ENCODE measurements at regions not wholly inside any gene's neighbourhood (a gene's known extent, or its start where the extent isn't known, plus 50 kb on each side); places are given as distances from the start of the nearest gene placed in this dataset.

DNA sequence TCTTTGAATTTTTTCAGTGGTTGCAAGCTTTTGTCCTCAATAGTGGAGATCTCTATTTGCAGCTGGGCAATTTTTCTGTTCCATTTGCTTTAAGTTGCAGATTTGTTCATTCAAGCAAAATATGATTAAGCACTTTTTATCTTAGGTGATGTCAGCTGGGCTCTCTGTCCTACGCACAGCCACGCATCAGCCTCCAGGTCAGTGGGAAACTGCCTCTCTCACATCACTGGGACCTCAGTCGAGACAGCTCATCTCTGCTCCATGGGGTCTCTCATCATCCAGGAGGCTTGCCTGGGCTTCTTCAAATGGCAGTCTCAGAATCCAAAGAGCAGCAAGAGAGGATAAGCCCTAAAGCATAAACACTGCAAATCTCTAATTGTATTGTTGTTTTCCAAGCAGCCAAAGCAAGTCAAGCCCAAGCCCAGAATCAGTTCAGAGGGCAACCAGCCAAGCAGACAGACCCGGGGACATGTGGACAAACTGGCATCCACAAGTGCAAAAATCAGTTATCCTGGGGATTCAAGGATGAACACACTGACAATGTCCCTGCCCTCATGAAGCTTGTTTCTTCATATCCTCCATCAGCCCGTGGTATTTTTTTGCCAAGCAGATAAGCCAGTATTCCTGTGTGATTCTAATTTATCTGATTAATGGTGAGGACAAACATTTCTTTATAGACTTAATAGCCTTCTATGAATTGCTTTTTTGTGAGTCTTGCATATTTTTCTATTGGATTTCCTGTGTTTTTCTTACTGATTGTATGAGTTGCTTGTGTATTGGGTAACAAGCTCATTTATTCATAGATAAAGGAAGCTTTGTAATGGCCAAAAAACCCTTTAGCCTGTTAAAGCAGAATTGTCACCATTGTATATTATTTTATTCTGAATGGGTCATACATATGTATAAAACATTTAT, 262.5 kb downstream of the GXYLT1 start:
- Histone ChIP-seq H2BK120ac (ENCODE audit: insufficient read depth, low read length, poor library complexity) (no peak overlapping the region), H3K79me2 (ENCODE audit: control insufficient read depth, insufficient read depth, low read length, poor library complexity) (no peaks in the 10 kb centered on the region), H2AFZ (ENCODE audit: insufficient read depth, low read length, poor library complexity) (no peak overlapping the region), H3K14ac (ENCODE audit: low read length) (no peak overlapping the region), H4K91ac (ENCODE audit: low read depth, low read length) (no peak overlapping the region), H3K36me3 (ENCODE audit: control insufficient read depth in 1 of 2, insufficient read depth in 2 of 2, low read length in 2 of 2) (no peaks in the 10 kb centered on the region), H2AK5ac (ENCODE audit: low read length) (no peak overlapping the region), H2BK5ac (ENCODE audit: low read depth, low read length, poor library complexity) (no peak overlapping the region), H3K27ac (ENCODE audit: low read depth, low read length) (no peak overlapping the region), H3K9me3 (ENCODE audit: insufficient read depth, low read depth, low read length) (no peaks in the 10 kb centered on the region), H3K79me1 (ENCODE audit: low read length) (no peaks in the 10 kb centered on the region), H3K27me3 (ENCODE audit: insufficient read depth, low read length) (no peaks in the 10 kb centered on the region), H3K18ac (ENCODE audit: low read length) (no peak overlapping the region), H3K4ac (ENCODE audit: low read depth, low read length) (no peak overlapping the region), H3K9ac (ENCODE audit: low read length) (no peak overlapping the region), H3K4me3 (ENCODE audit: low read depth, low read length) (no peak overlapping the region), H3K4me1 (ENCODE audit: control insufficient read depth in 1 of 2, insufficient read depth in 2 of 2, low read length in 2 of 2) (no peaks in the 10 kb centered on the region), H4K8ac (ENCODE audit: low read depth, low read length) (no peak overlapping the region), H2BK12ac (ENCODE audit: low read length) (no peak overlapping the region), H3K4me2 (ENCODE audit: low read length) (no peak overlapping the region), H4K12ac (ENCODE audit: low read depth, low read length) (no peak overlapping the region), H3K23ac (ENCODE audit: low read length) (no peak overlapping the region)
- WGBS (ENCODE audit: extremely low coverage, insufficient coverage, insufficient read length), result no CpG with 5 or more reads among the region's 5 CpGs
- DNase-seq, result no peak

DNA sequence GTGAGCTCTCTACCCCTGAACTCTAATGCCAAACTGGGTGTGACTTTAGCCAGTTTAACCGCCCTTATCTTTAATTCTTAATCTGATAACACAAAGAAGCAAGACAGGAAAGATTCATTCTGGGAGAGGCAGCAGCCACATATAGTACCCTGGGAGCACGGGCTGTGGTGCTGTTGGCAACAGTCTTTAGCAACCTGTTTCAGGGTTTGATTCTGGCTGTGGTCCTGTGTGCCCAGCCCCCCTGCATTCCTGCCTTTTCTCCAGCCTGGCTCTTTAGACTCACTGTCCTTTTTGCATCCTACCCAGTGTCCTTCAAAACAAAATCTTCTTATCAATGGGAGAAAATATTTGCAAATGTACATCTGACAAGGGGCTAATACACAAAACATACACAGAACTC, 275.2 kb downstream of the GXYLT1 start:
- Histone ChIP-seq H3K4ac (ENCODE audit: low read depth, low read length) (no peak overlapping the region), H3K79me1 (ENCODE audit: low read length) (no peaks in the 10 kb centered on the region)
- WGBS (ENCODE audit: extremely low coverage, insufficient coverage, insufficient read length), result no CpG with 5 or more reads among the region's 2 CpGs

DNA sequence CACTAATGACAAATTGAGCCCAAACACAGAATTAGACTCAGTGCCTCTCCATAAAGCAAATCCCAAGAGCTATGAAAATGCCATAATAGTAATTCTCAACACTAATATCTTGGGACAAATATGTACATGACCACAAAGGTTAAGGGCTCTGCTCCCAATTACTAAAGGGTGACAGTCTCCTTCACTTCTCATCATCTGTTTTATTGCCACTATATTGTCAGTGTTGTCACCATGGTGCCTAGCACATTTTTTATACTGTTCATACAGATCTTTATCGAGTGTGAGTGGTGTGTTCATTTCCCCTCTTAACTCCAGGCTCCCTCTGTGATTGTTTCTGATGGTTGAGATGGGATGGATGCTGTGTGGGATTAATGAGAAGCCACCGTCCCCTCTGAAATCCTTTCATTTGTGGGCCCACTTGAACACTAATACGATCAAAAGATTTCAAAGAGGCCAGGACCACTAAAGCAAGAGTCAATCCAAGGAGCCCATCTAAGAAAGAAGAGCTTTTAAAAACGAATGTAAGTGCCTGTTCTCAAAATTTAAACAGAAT, 277.7 kb downstream of the GXYLT1 start:
- no peaks in the 10 kb centered on the region for H3K79me1 ChIP-seq (ENCODE audit: low read length)
- no peak overlapping the region for H3K4me2 ChIP-seq (ENCODE audit: low read length)
- no CpG with 5 or more reads among the region's 4 CpGs for WGBS (ENCODE audit: extremely low coverage, insufficient coverage, insufficient read length)
- no peak overlapping the region for H3K9ac ChIP-seq (ENCODE audit: low read length)
- H2BK12ac ChIP-seq (ENCODE audit: low read length), result no peak overlapping the region
- no peak overlapping the region for H3K27ac ChIP-seq (ENCODE audit: low read depth, low read length)
- H2BK120ac ChIP-seq (ENCODE audit: insufficient read depth, low read length, poor library complexity), result no peak overlapping the region
- H3K27me3 ChIP-seq (ENCODE audit: insufficient read depth, low read length), result no peaks in the 10 kb centered on the region
- H3K4me1 ChIP-seq (ENCODE audit: control insufficient read depth in 1 of 2, insufficient read depth in 2 of 2, low read length in 2 of 2), result peaks cover 0 to under 1% of the 10 kb centered on the region in 2 experiments
- no peak for DNase-seq
- H3K4me3 ChIP-seq (ENCODE audit: low read depth, low read length), result no peak overlapping the region
- no peak overlapping the region for H3K14ac ChIP-seq (ENCODE audit: low read length)
- no peaks in the 10 kb centered on the region for H3K79me2 ChIP-seq (ENCODE audit: control insufficient read depth, insufficient read depth, low read length, poor library complexity)
- H3K4ac ChIP-seq (ENCODE audit: low read depth, low read length), result no peak overlapping the region
- no peak overlapping the region for H3K18ac ChIP-seq (ENCODE audit: low read length)
- H4K8ac ChIP-seq (ENCODE audit: low read depth, low read length), result no peak overlapping the region
- no peak overlapping the region for H3K23ac ChIP-seq (ENCODE audit: low read length)
- H3K36me3 ChIP-seq (ENCODE audit: control insufficient read depth in 1 of 2, insufficient read depth in 2 of 2, low read length in 2 of 2), result no peaks in the 10 kb centered on the region
- no peak overlapping the region for H2AK5ac ChIP-seq (ENCODE audit: low read length)
- H4K91ac ChIP-seq (ENCODE audit: low read depth, low read length), result no peak overlapping the region
- H2AFZ ChIP-seq (ENCODE audit: insufficient read depth, low read length, poor library complexity), result no peak overlapping the region
- H2BK5ac ChIP-seq (ENCODE audit: low read depth, low read length, poor library complexity), result no peak overlapping the region
- no peaks in the 10 kb centered on the region for H3K9me3 ChIP-seq (ENCODE audit: insufficient read depth, low read depth, low read length)
- no peak overlapping the region for H4K12ac ChIP-seq (ENCODE audit: low read depth, low read length)

More for the DNA sequence above, 275.2 kb downstream of the GXYLT1 start:
- H2AFZ ChIP-seq (ENCODE audit: insufficient read depth, low read length, poor library complexity), result no peak overlapping the region
- no peak overlapping the region for H3K23ac ChIP-seq (ENCODE audit: low read length)
- H3K9me3 ChIP-seq (ENCODE audit: insufficient read depth, low read depth, low read length), result no peaks in the 10 kb centered on the region
- H3K4me1 ChIP-seq (ENCODE audit: control insufficient read depth in 1 of 2, insufficient read depth in 2 of 2, low read length in 2 of 2), result no peaks in the 10 kb centered on the region
- no peak overlapping the region for H3K14ac ChIP-seq (ENCODE audit: low read length)
- no peak overlapping the region for H4K8ac ChIP-seq (ENCODE audit: low read depth, low read length)
- no peak overlapping the region for H2BK120ac ChIP-seq (ENCODE audit: insufficient read depth, low read length, poor library complexity)
- H3K27ac ChIP-seq (ENCODE audit: low read depth, low read length), result no peak overlapping the region
- H3K36me3 ChIP-seq (ENCODE audit: control insufficient read depth in 1 of 2, insufficient read depth in 2 of 2, low read length in 2 of 2), result no peaks in the 10 kb centered on the region
- H2AK5ac ChIP-seq (ENCODE audit: low read length), result no peak overlapping the region
- H3K79me2 ChIP-seq (ENCODE audit: control insufficient read depth, insufficient read depth, low read length, poor library complexity), result no peaks in the 10 kb centered on the region
- H2BK5ac ChIP-seq (ENCODE audit: low read depth, low read length, poor library complexity), result no peak overlapping the region
- no peak overlapping the region for H3K4me3 ChIP-seq (ENCODE audit: low read depth, low read length)
- H3K4me2 ChIP-seq (ENCODE audit: low read length), result no peak overlapping the region
- no peak overlapping the region for H3K18ac ChIP-seq (ENCODE audit: low read length)
- no peak overlapping the region for H4K91ac ChIP-seq (ENCODE audit: low read depth, low read length)
- H2BK12ac ChIP-seq (ENCODE audit: low read length), result no peak overlapping the region
- no peak for DNase-seq
- no peaks in the 10 kb centered on the region for H3K27me3 ChIP-seq (ENCODE audit: insufficient read depth, low read length)
- H3K9ac ChIP-seq (ENCODE audit: low read length), result no peak overlapping the region
- no peak overlapping the region for H4K12ac ChIP-seq (ENCODE audit: low read depth, low read length)

DNA sequence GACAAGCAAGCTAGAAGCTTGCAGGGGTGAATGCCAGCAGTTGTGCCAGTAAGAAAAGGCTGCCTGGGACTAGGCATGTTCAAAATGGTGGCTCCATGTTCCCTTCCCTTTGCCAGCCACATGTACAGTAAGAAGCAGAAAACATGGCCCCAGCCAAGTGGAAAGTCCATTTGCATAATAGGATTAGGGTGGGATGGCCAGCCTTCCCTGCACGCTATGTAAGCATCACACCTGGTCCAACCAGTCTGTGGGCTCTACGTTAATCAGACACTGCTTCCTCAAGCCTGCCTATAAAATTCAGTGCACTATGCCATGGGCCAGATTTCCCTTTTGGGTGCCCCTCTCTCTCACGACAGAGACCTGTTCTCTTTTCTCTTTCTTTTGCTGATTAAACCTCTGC, 288.4 kb downstream of the GXYLT1 start:
- Histone ChIP-seq H3K9ac (ENCODE audit: low read length) (no peak overlapping the region), H2AFZ (ENCODE audit: insufficient read depth, low read length, poor library complexity) (no peak overlapping the region), H3K36me3 (ENCODE audit: control insufficient read depth in 1 of 2, insufficient read depth in 2 of 2, low read length in 2 of 2) (no peaks in the 10 kb centered on the region), H3K18ac (ENCODE audit: low read length) (no peak overlapping the region), H3K9me3 (ENCODE audit: insufficient read depth, low read depth, low read length) (peaks cover 2% of the 10 kb centered on the region), H3K14ac (ENCODE audit: low read length) (no peak overlapping the region), H3K4me1 (ENCODE audit: control insufficient read depth in 1 of 2, insufficient read depth in 2 of 2, low read length in 2 of 2) (peaks cover 0 to 6% of the 10 kb centered on the region in 2 experiments), H4K12ac (ENCODE audit: low read depth, low read length) (no peak overlapping the region), H3K4ac (ENCODE audit: low read depth, low read length) (no peak overlapping the region), H3K79me1 (ENCODE audit: low read length) (no peaks in the 10 kb centered on the region), H4K8ac (ENCODE audit: low read depth, low read length) (no peak overlapping the region), H2BK5ac (ENCODE audit: low read depth, low read length, poor library complexity) (no peak overlapping the region), H2AK5ac (ENCODE audit: low read length) (no peak overlapping the region), H2BK12ac (ENCODE audit: low read length) (no peak overlapping the region), H4K91ac (ENCODE audit: low read depth, low read length) (no peak overlapping the region), H2BK120ac (ENCODE audit: insufficient read depth, low read length, poor library complexity) (no peak overlapping the region), H3K79me2 (ENCODE audit: control insufficient read depth, insufficient read depth, low read length, poor library complexity) (no peaks in the 10 kb centered on the region), H3K23ac (ENCODE audit: low read length) (no peak overlapping the region), H3K4me2 (ENCODE audit: low read length) (no peak overlapping the region), H3K4me3 (ENCODE audit: low read depth, low read length) (no peak overlapping the region), H3K27me3 (ENCODE audit: insufficient read depth, low read length) (no peaks in the 10 kb centered on the region), H3K27ac (ENCODE audit: low read depth, low read length) (no peak overlapping the region)
- WGBS (ENCODE audit: extremely low coverage, insufficient coverage, insufficient read length), result no CpG with 5 or more reads among the region's 3 CpGs
- DNase-seq, result no peak

Data from trophoblast cell (in vitro differentiated cells and primary cell).